Body of pancreas (tissue), 4 donors: ENCODE measurements at regions not wholly inside any gene's neighbourhood (a gene's known extent, or its start where the extent isn't known, plus 50 kb on each side); places are given as distances from the start of the nearest gene placed in this dataset.

Experiments
- ATAC-seq: fragments of 150-250 bp; one replicate; pipeline ENCODE4 v1.9.1; 2016
- DNase-seq, 4 donors: peaks; one replicate each; pipeline ENCODE4 v3.0.0-alpha.2; 2019
- H3K27ac ChIP-seq, 4 donors: fragments of 200-600 bp; sonication (generic); 1 replicate in 3 of 4; 2 replicates in 1 of 4; pipeline versions ENCODE4 v1.5.1 to v1.6.1; 2016 to 2019; ENCODE audit warnings: mild to moderate bottlenecking in 1 of 4, mixed read lengths in 1 of 4, moderate library complexity in 1 of 4
- H3K27me3 ChIP-seq, 2 donors: fragments of 200-600 bp; sonication (generic); one replicate each; pipeline ENCODE4 v1.6.0; 2016; ENCODE audit warnings: mild to moderate bottlenecking in 1 of 2
- H3K36me3 ChIP-seq, 2 donors: fragments of 200-600 bp; sonication (generic); replicated peaks in 1 of 2; 2 replicates each; pipeline ENCODE4 v1.5.1; 2016; ENCODE audit warnings: low read depth in 2 of 2; ENCODE audit not compliant: insufficient read depth in 1 of 2
- H3K4me1 ChIP-seq: fragments of 200-600 bp; sonication (generic); one replicate; pipeline ENCODE4 v1.6.0; 2016
- H3K4me3 ChIP-seq, 2 donors: fragments of 200-600 bp; sonication (generic); 1 replicate in 1 of 2; 2 replicates in 1 of 2; pipeline ENCODE4 v1.5.1; 2016 to 2019
- H3K9me3 ChIP-seq, 3 donors: fragments of 200-600 bp; sonication (generic); 1 replicate in 2 of 3; 2 replicates in 1 of 3; pipeline ENCODE4 v1.5.1; 2016
- CTCF ChIP-seq, 7 experiments: fragments of 450-650 bp in 4 of 7; fragments of 200-600 bp in 3 of 7; sonication (generic) in 3 of 7; IDR thresholded peaks; one replicate each; pipeline ENCODE4 v1.5.1; 2016 to 2019; ENCODE audit warnings: antibody characterized with exemption in 7 of 7
- POLR2A ChIP-seq, 3 donors: fragments of 450-650 bp; IDR thresholded peaks; one replicate each; pipeline ENCODE4 v1.6.1; 2016; ENCODE audit warnings: antibody characterized with exemption in 3 of 3, mild to moderate bottlenecking in 2 of 3
- WGBS, 2 donors: methylation state at CpG; one replicate each; pipeline ENCODE4 v1.1.5; 2017; 5-methylcytosine and 5-hydroxymethylcytosine counted together
- intact Hi-C: fragments of 100-400 bp; cut with DNase I; formaldehyde crosslinking; loops from one replicate; pipeline ENCODE4 v1.15.1; 2023

- H3K9me3 ChIP-seq: no peaks in the 10 kb centered on the region
- ATAC-seq (no peak), DNase-seq (no peak)
- no peak for TF ChIP-seq CTCF (IDR thresholded peaks at IDR 0.05)
- TF ChIP-seq POLR2A (IDR thresholded peaks at IDR 0.05): no peak
- no peaks in the 10 kb centered on the region for H3K27me3 ChIP-seq
- intact Hi-C loops: no loop called here
- H3K4me1 ChIP-seq: no peaks in the 10 kb centered on the region
- H3K4me3 ChIP-seq: no peak overlapping the region
- no peaks in the 10 kb centered on the region for H3K36me3 ChIP-seq
- H3K27ac ChIP-seq: no peak overlapping the region
These were observed 498.7 kb downstream of the TENT5A start for GRCh38 chr6:81253821-81254220.

- intact Hi-C loops: no loop called here
- TF ChIP-seq POLR2A (IDR thresholded peaks at IDR 0.05) (no peak), CTCF (IDR thresholded peaks at IDR 0.05) (no peak)
- Histone ChIP-seq H3K36me3 (no peaks in the 10 kb centered on the region), H3K4me1 (no peaks in the 10 kb centered on the region), H3K27ac (no peak overlapping the region), H3K4me3 (no peak overlapping the region), H3K27me3 (no peaks in the 10 kb centered on the region), H3K9me3 (no peaks in the 10 kb centered on the region)
- ATAC-seq (no peak), DNase-seq (no peak)
- WGBS, 2 donors: 58 to 65% methylated on average over 4 of the region's 4 CpGs
These were observed 500.2 kb downstream of the TENT5A start for GRCh38 chr6:81252231-81252630.

DNA sequence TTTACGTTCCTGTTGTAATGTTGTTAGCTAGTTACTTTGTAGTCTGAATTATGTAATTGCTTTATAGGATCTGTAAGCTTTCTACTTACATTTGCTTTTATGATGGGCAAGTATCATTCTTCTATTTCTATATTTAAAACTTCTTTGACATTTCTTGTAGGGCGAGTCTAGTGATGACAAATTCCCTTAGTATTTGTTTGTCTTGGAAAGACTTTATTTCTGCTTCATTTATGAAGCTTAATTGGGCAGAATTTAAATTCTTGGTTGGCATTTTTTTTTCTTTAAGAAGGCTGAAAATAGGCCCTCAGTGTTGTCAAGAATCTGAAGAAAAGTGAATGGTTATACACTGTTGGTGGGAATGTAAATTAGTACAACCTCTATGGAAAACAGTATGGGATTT lies 506.3 kb downstream of the TENT5A start:
- intact Hi-C loops: no loop called here
- no peaks in the 10 kb centered on the region for H3K4me1 ChIP-seq
- no peaks in the 10 kb centered on the region for H3K36me3 ChIP-seq
- no peak for TF ChIP-seq POLR2A (IDR thresholded peaks at IDR 0.05)
- TF ChIP-seq CTCF (IDR thresholded peaks at IDR 0.05): no peak
- DNase-seq (no peak), ATAC-seq (no peak)
- no peak overlapping the region for H3K4me3 ChIP-seq
- WGBS, 2 donors: 59 to 77% methylated on average over 2 of the region's 2 CpGs
- no peaks in the 10 kb centered on the region for H3K9me3 ChIP-seq
- H3K27ac ChIP-seq: no peak overlapping the region
- H3K27me3 ChIP-seq: no peaks in the 10 kb centered on the region

DNA sequence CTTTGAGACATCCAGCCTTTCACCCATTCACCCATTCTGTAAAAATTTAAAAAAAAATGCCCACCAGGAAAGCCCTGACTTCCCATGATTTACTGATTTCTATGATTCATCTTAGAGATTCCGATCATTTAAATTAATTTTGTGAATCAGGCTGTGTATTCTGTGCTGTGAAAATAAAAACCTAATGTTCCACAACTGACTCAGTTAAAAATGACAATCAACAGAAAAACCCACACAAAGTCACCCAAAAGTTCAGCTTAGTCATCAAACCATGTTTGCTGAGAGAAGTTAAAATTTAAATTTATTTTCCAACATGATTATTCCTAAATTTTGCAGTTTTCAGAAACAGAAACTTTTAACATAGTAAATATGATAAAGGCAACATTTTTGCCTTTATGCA lies 509.9 kb downstream of the TENT5A start:
- H3K27ac ChIP-seq: no peak overlapping the region
- no peaks in the 10 kb centered on the region for H3K36me3 ChIP-seq
- H3K27me3 ChIP-seq: no peaks in the 10 kb centered on the region
- TF ChIP-seq CTCF (IDR thresholded peaks at IDR 0.05) (no peak), POLR2A (IDR thresholded peaks at IDR 0.05) (no peak)
- WGBS, 2 donors: 67 to 71% methylated on average over 1 of the region's 1 CpG
- ATAC-seq: no peak
- intact Hi-C loops: no loop called here
- DNase-seq: no peak
- no peak overlapping the region for H3K4me3 ChIP-seq
- no peaks in the 10 kb centered on the region for H3K9me3 ChIP-seq
- no peaks in the 10 kb centered on the region for H3K4me1 ChIP-seq

- DNase-seq: no peak
- Histone ChIP-seq H3K27ac (no peak overlapping the region), H3K4me1 (no peaks in the 10 kb centered on the region), H3K36me3 (no peaks in the 10 kb centered on the region), H3K27me3 (no peaks in the 10 kb centered on the region), H3K4me3 (no peak overlapping the region), H3K9me3 (no peaks in the 10 kb centered on the region)
- intact Hi-C loops: no loop called here
- WGBS, 2 donors: 17 to 19% methylated on average over 5 of the region's 5 CpGs
- ATAC-seq: no peak
- TF ChIP-seq CTCF (IDR thresholded peaks at IDR 0.05): peak in 5 of 7 experiments; percentile 22 to 55 (median 46)
- TF ChIP-seq POLR2A (IDR thresholded peaks at IDR 0.05): no peak
These were observed 511.1 kb downstream of the TENT5A start for GRCh38 chr6:81241126-81242041.
